GM12878 (cell line): ENCODE measurements at regions not wholly inside any gene's neighbourhood (a gene's known extent, or its start where the extent isn't known, plus 50 kb on each side); places are given as distances from the start of the nearest gene placed in this dataset.

ENCODE experiments used
- ATAC-seq: fragments of 200-7000 bp; cut with Tn5 transposase; 3 replicates; pipeline ENCODE4 v1.9.1; 2020; ENCODE audit warnings: mild to moderate bottlenecking, moderate library complexity
- BruUV-seq: library from RNA; stranded (reverse); fragments of 400-500 nt; replicated peaks from 2 replicates; lab custom pipeline; 2021; lab: Mats Ljungman, UMichigan
- CTCF ChIA-PET: fragments of 300-600 bp; sonication (Branson Sonifier 250); formaldehyde crosslinking; extraction: SDS; loops from one replicate; lab custom pipeline; 2021; ENCODE audit warnings: inconsistent platforms; lab: Yijun Ruan, JAX
- POLR2A ChIA-PET: fragments of 350-600 bp; formaldehyde crosslinking; extraction: SDS; loops from one replicate; lab custom pipeline; 2021; ENCODE audit warnings: inconsistent platforms; lab: Charles Lee
- RAD21 ChIA-PET: fragments of 300-600 bp; sonication (Branson Sonifier 250); formaldehyde crosslinking; loops from one replicate; lab custom pipeline; 2023; ENCODE audit warnings: antibody characterized with exemption; ENCODE audit not compliant: unreplicated experiment; lab: Charles Lee
- SMC1A ChIA-PET: fragments of 300-600 bp; sonication (Branson Sonifier 250); formaldehyde crosslinking; loops from one replicate; lab custom pipeline; 2023; ENCODE audit not compliant: unreplicated experiment, uncharacterized antibody; lab: Charles Lee
- DNase-seq: peaks from one replicate; pipeline ENCODE4 v3.0.0-alpha.2; 2011; ENCODE audit warnings: low read depth, low spot score
- FAIRE-seq: peaks from 3 replicates; lab custom pipeline; 2011; peaks lifted over from hg19 to GRCh38; lab: Jason Lieb, UNC
- H2AFZ ChIP-seq: 2 replicates; pipeline ENCODE4 v1.6.0; 2011; ENCODE audit warnings: low read depth, low read length, control low read depth; ENCODE audit not compliant: control insufficient read depth
- H3K27ac ChIP-seq: 2 replicates; pipeline ENCODE4 v1.5.1; 2011; ENCODE audit warnings: control low read depth; ENCODE audit not compliant: control insufficient read depth, insufficient read depth
- H3K27me3 ChIP-seq, 2 experiments: replicated peaks in 1 of 2; 2 replicates each; pipeline versions ENCODE4 v1.6.0 to v1.6.1; 2011; ENCODE audit warnings: low read length in 1 of 2; ENCODE audit not compliant: control insufficient read depth in 2 of 2, insufficient read depth in 2 of 2
- H3K36me3 ChIP-seq, 2 experiments: 2 replicates each; pipeline ENCODE4 v1.5.1; 2011; ENCODE audit warnings: low read length in 1 of 2; ENCODE audit not compliant: control insufficient read depth in 2 of 2, insufficient read depth in 2 of 2
- H3K4me1 ChIP-seq: 2 replicates; pipeline ENCODE4 v1.6.1; 2011; ENCODE audit warnings: mild to moderate bottlenecking, low read length, moderate library complexity, mixed read lengths; ENCODE audit not compliant: control insufficient read depth, insufficient read depth
- H3K4me2 ChIP-seq: 2 replicates; pipeline ENCODE4 v1.6.0; 2011; ENCODE audit warnings: control low read depth; ENCODE audit not compliant: control insufficient read depth, insufficient read depth
- H3K4me3 ChIP-seq: fragments of 200-600 bp; sonication (generic); 2 replicates; pipeline ENCODE4 v1.5.1; 2016
- H3K79me2 ChIP-seq: 2 replicates; pipeline ENCODE4 v1.6.0; 2011; ENCODE audit warnings: low read length; ENCODE audit not compliant: control insufficient read depth, insufficient read depth
- H3K9ac ChIP-seq: 2 replicates; pipeline ENCODE4 v1.8.0; 2011; ENCODE audit warnings: low read length, control low read depth, mixed read lengths; ENCODE audit not compliant: control insufficient read depth, insufficient read depth
- H3K9me3 ChIP-seq: replicated peaks from 3 replicates; pipeline ENCODE4 v1.5.1; 2011; ENCODE audit warnings: mild to moderate bottlenecking, low read length; ENCODE audit not compliant: control insufficient read depth, insufficient read depth
- H4K20me1 ChIP-seq: 2 replicates; pipeline ENCODE4 v1.6.0; 2011; ENCODE audit not compliant: control insufficient read depth, insufficient read depth
- ATF2 ChIP-seq: IDR thresholded peaks from 2 replicates; pipeline ENCODE4 v1.6.1; 2012; ENCODE audit warnings: low read length, inconsistent platforms
- ATF7 ChIP-seq: fragments of 450-650 bp; IDR thresholded peaks from 2 replicates; pipeline ENCODE4 v1.6.1; 2016; ENCODE audit warnings: low read depth, mild to moderate bottlenecking
- EED ChIP-seq: sonication (generic); IDR thresholded peaks from 2 replicates; pipeline ENCODE4 v1.6.1; 2016; ENCODE audit warnings: antibody characterized with exemption, low read depth
- ELK1 ChIP-seq: IDR thresholded peaks from 2 replicates; pipeline ENCODE4 v1.6.1; 2012; ENCODE audit warnings: low read depth, low read length, improper control_type of control experiment
- FOXM1 ChIP-seq: IDR thresholded peaks from 2 replicates; pipeline ENCODE4 v1.6.1; 2012; ENCODE audit warnings: low read depth, mild to moderate bottlenecking, inconsistent platforms, low read length, moderate library complexity
- NKRF ChIP-seq: fragments of 450-650 bp; conservative IDR thresholded peaks from 2 replicates; pipeline ENCODE4 v1.6.1; 2017; ENCODE audit warnings: mild to moderate bottlenecking, moderate library complexity
- NR2C2 ChIP-seq: IDR thresholded peaks from 2 replicates; pipeline ENCODE4 v1.6.1; 2011; ENCODE audit warnings: borderline replicate concordance, low read depth; ENCODE audit not compliant: control insufficient read depth, insufficient read length
- NR2F1 ChIP-seq: fragments of 450-650 bp; conservative IDR thresholded peaks from 2 replicates; pipeline ENCODE4 v1.6.1; 2017; ENCODE audit warnings: mild to moderate bottlenecking
- PAX8 ChIP-seq: fragments of 450-650 bp; IDR thresholded peaks from 2 replicates; pipeline ENCODE4 v1.6.1; 2017; ENCODE audit warnings: mild to moderate bottlenecking, moderate library complexity
- POLR2AphosphoS5 ChIP-seq: IDR thresholded peaks from 2 replicates; pipeline ENCODE4 v1.6.1; 2011; ENCODE audit warnings: mild to moderate bottlenecking, low read length, inconsistent platforms
- RFX5 ChIP-seq: IDR thresholded peaks from 2 replicates; pipeline ENCODE4 v1.6.1; 2011; ENCODE audit warnings: low read depth, low read length, improper control_type of control experiment
- SREBF1 ChIP-seq: IDR thresholded peaks from 2 replicates; pipeline ENCODE4 v1.6.1; 2012; ENCODE audit warnings: mild to moderate bottlenecking, low read length
- TCF7 ChIP-seq: IDR thresholded peaks from 2 replicates; pipeline ENCODE4 v1.6.1; 2014; ENCODE audit warnings: antibody characterized with exemption, borderline replicate concordance
- ZBTB4 ChIP-seq: fragments of 450-650 bp; formaldehyde crosslinking; IDR thresholded peaks from 2 replicates; pipeline ENCODE4 v1.4.0; 2022; ENCODE audit warnings: mild to moderate bottlenecking, moderate library complexity
- WGBS: methylation state at CpG from one replicate; pipeline ENCODE4 v1.1.6; 2016; ENCODE audit warnings: low lambda C conversion rate; ENCODE audit not compliant: insufficient replicate concordance, insufficient coverage; ENCODE audit errors: missing lambda C conversion rate; 5-methylcytosine and 5-hydroxymethylcytosine counted together
- in situ Hi-C: fragments of 300-500 bp; cut with MboI; formaldehyde crosslinking; loops from 9 replicates; pipeline ENCODE4 v1.14.3; 2018; ENCODE audit warnings: mixed read lengths
- intact Hi-C: fragments of 100-400 bp; cut with micrococcal nuclease; formaldehyde crosslinking; loops from one replicate; pipeline ENCODE4 v1.14.2; 2022; ENCODE audit not compliant: unreplicated experiment

GRCh38 chr14:104253223-104253822 is 114.9 kb downstream of the KIF26A start:
- FAIRE-seq (no peak), ATAC-seq (no peak), DNase-seq (no peak)
- Histone ChIP-seq H2AFZ (no peak overlapping the region), H3K79me2 (no peaks in the 10 kb centered on the region), H3K27me3 (no peaks in the 10 kb centered on the region), H3K27ac (no peak overlapping the region), H3K4me1 (no peaks in the 10 kb centered on the region), H3K4me2 (no peak overlapping the region), H4K20me1 (no peaks in the 10 kb centered on the region), H3K4me3 (no peak overlapping the region), H3K9me3 (no peaks in the 10 kb centered on the region; the same call in 2 of the 3 replicates), H3K9ac (no peak overlapping the region), H3K36me3 (no peaks in the 10 kb centered on the region)
- TF ChIP-seq EED (no peak), RFX5 (no peak), POLR2AphosphoS5 (no peak), ATF2 (no peak), TCF7 (no peak), NKRF (no peak), NR2F1 (no peak), PAX8 (no peak), FOXM1 (no peak), ATF7 (no peak), SREBF1 (no peak), NR2C2 (no peak), ZBTB4 (CRISPR knock-in tag) (no peak), ELK1 (no peak)
- in situ Hi-C loops (no loop called here), intact Hi-C loops (no loop called here)
- BruUV-seq, result no TSS peak
- ChIA-PET CTCF (no interaction called here), RAD21 (no interaction called here), POLR2A (no interaction called here), SMC1A (no interaction called here)
- 24% methylated on average over 19 of the region's 19 CpGs for WGBS
